K562 (cell line): ENCODE measurements at regions not wholly inside any gene's neighbourhood (a gene's known extent, or its start where the extent isn't known, plus 50 kb on each side); places are given as distances from the start of the nearest gene placed in this dataset.
"Not testable (repeated sequence)": the region's sequence is repeated elsewhere in the genome, so short reads cannot be mapped to it uniquely, and the experiment has no call there.

Experiments used
- CCNT2 ChIP-seq: IDR thresholded peaks from 2 replicates; pipeline ENCODE4 v1.6.1; 2011; ENCODE audit warnings: borderline replicate concordance, low read depth, mild to moderate bottlenecking, moderate library complexity, mixed read lengths, low read length; ENCODE audit not compliant: insufficient read length; ENCODE audit errors: extremely low read depth
- MAFK ChIP-seq: IDR thresholded peaks from 2 replicates; pipeline ENCODE4 v1.6.1; 2011; ENCODE audit warnings: low read length, improper control_type of control experiment
- RAD21 ChIP-seq, 2 experiments: fragments of 250-450 bp in 1 of 2; fragments of 450-650 bp in 1 of 2; sonication (Bioruptor Pico) in 1 of 2; formaldehyde crosslinking in 1 of 2; IDR thresholded peaks in 1 of 2; conservative IDR thresholded peaks in 1 of 2; 2 replicates each; pipeline versions ENCODE4 v1.4.0 to v1.8.0; 2020 to 2022; ENCODE audit warnings: mild to moderate bottlenecking in 2 of 2, moderate library complexity in 1 of 2
- RBM22 ChIP-seq: fragments of 200-400 bp; formaldehyde crosslinking; IDR thresholded peaks from 2 replicates; pipeline ENCODE4 v1.6.1; 2018; ENCODE audit warnings: low read length, low read depth; ENCODE audit not compliant: poor library complexity, severe bottlenecking
- SMAD1 ChIP-seq: fragments of 150-350 bp; IDR thresholded peaks from 2 replicates; pipeline ENCODE4 v1.6.1; 2014; ENCODE audit warnings: low read length, low read depth; ENCODE audit not compliant: partially characterized antibody
- SP2 ChIP-seq: IDR thresholded peaks from 2 replicates; pipeline ENCODE4 v1.6.1; 2011; ENCODE audit warnings: mild to moderate bottlenecking, low read depth, low read length, moderate library complexity; ENCODE audit not compliant: poor library complexity, severe bottlenecking; ENCODE audit errors: extremely low read depth
- TAF1 ChIP-seq: IDR thresholded peaks from 2 replicates; pipeline ENCODE4 v1.6.1; 2011; ENCODE audit warnings: mild to moderate bottlenecking, low read length, moderate library complexity; ENCODE audit not compliant: insufficient read depth, control insufficient read depth, severe bottlenecking; ENCODE audit errors: extremely low read depth
- ZBTB1 ChIP-seq: sonication (generic); formaldehyde crosslinking; IDR thresholded peaks from 2 replicates; pipeline ENCODE4 v1.8.1; 2023; ENCODE audit warnings: missing genetic modification reagents, low read depth, mild to moderate bottlenecking, borderline replicate concordance
- ZKSCAN1 ChIP-seq: fragments of 150-350 bp; IDR thresholded peaks from 2 replicates; pipeline ENCODE4 v1.6.1; 2016; ENCODE audit warnings: low read depth, low read length
- ZNF561 ChIP-seq: fragments of 450-650 bp; formaldehyde crosslinking; conservative IDR thresholded peaks from 2 replicates; pipeline ENCODE4 v1.4.0; 2020; ENCODE audit warnings: mild to moderate bottlenecking, moderate library complexity
- TF ChIP-seq, protein P1 (sequence below), 3 experiments: IDR thresholded peaks in 2 of 3; conservative IDR thresholded peaks in 1 of 3; 2 replicates each; pipeline ENCODE4 v1.5.1; 2011 to 2012; ENCODE audit warnings: low read length in 3 of 3, mild to moderate bottlenecking in 3 of 3, control low read depth in 2 of 3, improper control_type of control experiment in 1 of 3, inconsistent platforms in 1 of 3, low read depth in 1 of 3, mixed read lengths in 1 of 3, moderate library complexity in 1 of 3; ENCODE audit not compliant: insufficient read depth in 2 of 3

DNA sequence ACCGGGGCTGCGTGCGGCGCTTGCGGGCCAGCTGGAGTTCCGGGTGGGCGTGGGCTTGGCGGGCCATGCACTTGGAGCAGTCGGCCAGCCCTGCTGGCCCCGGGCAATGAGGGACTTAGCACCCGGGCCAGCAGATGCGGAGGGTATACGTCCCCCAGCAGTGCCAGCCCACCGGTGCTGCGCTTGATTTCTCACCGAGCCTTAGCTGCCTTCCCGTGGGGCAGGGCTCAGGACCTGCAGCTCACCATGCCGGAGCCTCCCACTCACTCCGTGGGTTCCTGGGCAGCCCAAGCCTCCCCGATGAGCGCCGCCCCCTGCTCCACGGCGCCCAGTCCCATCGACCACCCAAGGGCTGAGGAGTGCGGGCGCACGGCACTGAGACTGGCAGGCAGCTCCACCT lies 51.4 kb upstream of the INPP4B start:
- TF ChIP-seq ZBTB1 (CRISPR knock-in tag); SMAD1; MAFK; RBM22; CCNT2; SP2; RAD21 (CRISPR knock-in tag; conservative IDR thresholded peaks at IDR 0.05 in 1 of 2, IDR thresholded peaks at IDR 0.05 in 1 of 2); TAF1; ZKSCAN1; ZNF561 (CRISPR knock-in tag): not testable (repeated sequence)
- TF ChIP-seq, protein P1, sequence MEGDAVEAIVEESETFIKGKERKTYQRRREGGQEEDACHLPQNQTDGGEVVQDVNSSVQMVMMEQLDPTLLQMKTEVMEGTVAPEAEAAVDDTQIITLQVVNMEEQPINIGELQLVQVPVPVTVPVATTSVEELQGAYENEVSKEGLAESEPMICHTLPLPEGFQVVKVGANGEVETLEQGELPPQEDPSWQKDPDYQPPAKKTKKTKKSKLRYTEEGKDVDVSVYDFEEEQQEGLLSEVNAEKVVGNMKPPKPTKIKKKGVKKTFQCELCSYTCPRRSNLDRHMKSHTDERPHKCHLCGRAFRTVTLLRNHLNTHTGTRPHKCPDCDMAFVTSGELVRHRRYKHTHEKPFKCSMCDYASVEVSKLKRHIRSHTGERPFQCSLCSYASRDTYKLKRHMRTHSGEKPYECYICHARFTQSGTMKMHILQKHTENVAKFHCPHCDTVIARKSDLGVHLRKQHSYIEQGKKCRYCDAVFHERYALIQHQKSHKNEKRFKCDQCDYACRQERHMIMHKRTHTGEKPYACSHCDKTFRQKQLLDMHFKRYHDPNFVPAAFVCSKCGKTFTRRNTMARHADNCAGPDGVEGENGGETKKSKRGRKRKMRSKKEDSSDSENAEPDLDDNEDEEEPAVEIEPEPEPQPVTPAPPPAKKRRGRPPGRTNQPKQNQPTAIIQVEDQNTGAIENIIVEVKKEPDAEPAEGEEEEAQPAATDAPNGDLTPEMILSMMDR (IDR thresholded peaks at IDR 0.05 in 2 of 3, conservative IDR thresholded peaks at IDR 0.05 in 1 of 3; ENCODE audit: insufficient read depth in 2 of 3, low read depth in 1 of 3, low read length in 3 of 3) = not testable (repeated sequence)
